Body of pancreas (tissue), 4 donors: ENCODE measurements at regions not wholly inside any gene's neighbourhood (a gene's known extent, or its start where the extent isn't known, plus 50 kb on each side); places are given as distances from the start of the nearest gene placed in this dataset.

Experiments
- ATAC-seq: fragments of 150-250 bp; one replicate; pipeline ENCODE4 v1.9.1; 2016
- DNase-seq, 4 donors: peaks; one replicate each; pipeline ENCODE4 v3.0.0-alpha.2; 2019
- H3K27ac ChIP-seq, 4 donors: fragments of 200-600 bp; sonication (generic); 1 replicate in 3 of 4; 2 replicates in 1 of 4; pipeline versions ENCODE4 v1.5.1 to v1.6.1; 2016 to 2019; ENCODE audit warnings: mild to moderate bottlenecking in 1 of 4, mixed read lengths in 1 of 4, moderate library complexity in 1 of 4
- H3K27me3 ChIP-seq, 2 donors: fragments of 200-600 bp; sonication (generic); one replicate each; pipeline ENCODE4 v1.6.0; 2016; ENCODE audit warnings: mild to moderate bottlenecking in 1 of 2
- H3K36me3 ChIP-seq, 2 donors: fragments of 200-600 bp; sonication (generic); replicated peaks in 1 of 2; 2 replicates each; pipeline ENCODE4 v1.5.1; 2016; ENCODE audit warnings: low read depth in 2 of 2; ENCODE audit not compliant: insufficient read depth in 1 of 2
- H3K4me1 ChIP-seq: fragments of 200-600 bp; sonication (generic); one replicate; pipeline ENCODE4 v1.6.0; 2016
- H3K4me3 ChIP-seq, 2 donors: fragments of 200-600 bp; sonication (generic); 1 replicate in 1 of 2; 2 replicates in 1 of 2; pipeline ENCODE4 v1.5.1; 2016 to 2019
- H3K9me3 ChIP-seq, 3 donors: fragments of 200-600 bp; sonication (generic); 1 replicate in 2 of 3; 2 replicates in 1 of 3; pipeline ENCODE4 v1.5.1; 2016
- CTCF ChIP-seq, 7 experiments: fragments of 450-650 bp in 4 of 7; fragments of 200-600 bp in 3 of 7; sonication (generic) in 3 of 7; IDR thresholded peaks; one replicate each; pipeline ENCODE4 v1.5.1; 2016 to 2019; ENCODE audit warnings: antibody characterized with exemption in 7 of 7
- POLR2A ChIP-seq, 3 donors: fragments of 450-650 bp; IDR thresholded peaks; one replicate each; pipeline ENCODE4 v1.6.1; 2016; ENCODE audit warnings: antibody characterized with exemption in 3 of 3, mild to moderate bottlenecking in 2 of 3
- WGBS, 2 donors: methylation state at CpG; one replicate each; pipeline ENCODE4 v1.1.5; 2017; 5-methylcytosine and 5-hydroxymethylcytosine counted together
- intact Hi-C: fragments of 100-400 bp; cut with DNase I; formaldehyde crosslinking; loops from one replicate; pipeline ENCODE4 v1.15.1; 2023

GRCh38 chr5:38752012-38752536 is 93.7 kb upstream of the OSMR start:
- Histone ChIP-seq H3K9me3 (no peaks in the 10 kb centered on the region), H3K27me3 (no peaks in the 10 kb centered on the region), H3K36me3 (no peaks in the 10 kb centered on the region), H3K4me3 (no peak overlapping the region), H3K27ac (no peak overlapping the region), H3K4me1 (no peaks in the 10 kb centered on the region)
- ATAC-seq (no peak), DNase-seq (no peak)
- TF ChIP-seq CTCF (IDR thresholded peaks at IDR 0.05) (no peak), POLR2A (IDR thresholded peaks at IDR 0.05) (no peak)
- 71 to 80% methylated on average over 6 of the region's 6 CpGs for WGBS, 2 donors
- intact Hi-C loops: no loop called here

GRCh38 chr5:38752622-38753021 is 93.2 kb upstream of the OSMR start:
- H3K36me3 ChIP-seq: no peaks in the 10 kb centered on the region
- no peak for TF ChIP-seq POLR2A (IDR thresholded peaks at IDR 0.05)
- no peak for TF ChIP-seq CTCF (IDR thresholded peaks at IDR 0.05)
- H3K4me3 ChIP-seq: no peak overlapping the region
- H3K9me3 ChIP-seq: no peaks in the 10 kb centered on the region
- 60 to 71% methylated on average over 4 of the region's 4 CpGs for WGBS, 2 donors
- no peak overlapping the region for H3K27ac ChIP-seq
- ATAC-seq (no peak), DNase-seq (no peak)
- H3K27me3 ChIP-seq: no peaks in the 10 kb centered on the region
- no peaks in the 10 kb centered on the region for H3K4me1 ChIP-seq
- intact Hi-C loops: no loop called here

- DNase-seq: no peak
- no peaks in the 10 kb centered on the region for H3K9me3 ChIP-seq
- H3K27me3 ChIP-seq: no peaks in the 10 kb centered on the region
- no peak overlapping the region for H3K4me3 ChIP-seq
- no peaks in the 10 kb centered on the region for H3K4me1 ChIP-seq
- ATAC-seq: no peak
- H3K27ac ChIP-seq: no peak overlapping the region
- no peak for TF ChIP-seq POLR2A (IDR thresholded peaks at IDR 0.05)
- TF ChIP-seq CTCF (IDR thresholded peaks at IDR 0.05): no peak
- WGBS, 2 donors: 70 to 71% methylated on average over 3 of the region's 3 CpGs
- H3K36me3 ChIP-seq: no peaks in the 10 kb centered on the region
- intact Hi-C loops: no loop called here
These were observed 92.7 kb upstream of the OSMR start for GRCh38 chr5:38753141-38753540.

GRCh38 chr5:38753776-38754175 is 92.0 kb upstream of the OSMR start:
- Histone ChIP-seq H3K9me3 (no peaks in the 10 kb centered on the region), H3K27me3 (no peaks in the 10 kb centered on the region), H3K27ac (no peak overlapping the region), H3K4me3 (no peak overlapping the region), H3K36me3 (no peaks in the 10 kb centered on the region), H3K4me1 (no peaks in the 10 kb centered on the region)
- intact Hi-C loops: no loop called here
- ATAC-seq: no peak
- DNase-seq: no peak
- 63 to 66% methylated on average over 5 of the region's 5 CpGs for WGBS, 2 donors
- TF ChIP-seq POLR2A (IDR thresholded peaks at IDR 0.05): no peak
- no peak for TF ChIP-seq CTCF (IDR thresholded peaks at IDR 0.05)

- no peak overlapping the region for H3K4me3 ChIP-seq
- no peaks in the 10 kb centered on the region for H3K4me1 ChIP-seq
- no peak for TF ChIP-seq POLR2A (IDR thresholded peaks at IDR 0.05)
- TF ChIP-seq CTCF (IDR thresholded peaks at IDR 0.05): no peak
- ATAC-seq (no peak), DNase-seq (no peak)
- H3K27ac ChIP-seq: no peak overlapping the region
- H3K27me3 ChIP-seq: no peaks in the 10 kb centered on the region
- intact Hi-C loops: no loop called here
- H3K36me3 ChIP-seq: no peaks in the 10 kb centered on the region
- H3K9me3 ChIP-seq: no peaks in the 10 kb centered on the region
- 55 to 68% methylated on average over 2 of the region's 2 CpGs for WGBS, 2 donors
These were observed 90.6 kb upstream of the OSMR start for GRCh38 chr5:38755181-38755580.
